Kidney tubule cell (primary cell): ENCODE measurements at regions not wholly inside any gene's neighbourhood (a gene's known extent, or its start where the extent isn't known, plus 50 kb on each side); places are given as distances from the start of the nearest gene placed in this dataset.
A peak's percentile ranks its signal among the peaks of the same experiment; 100 is the strongest.

ENCODE experiments used
- DNase-seq: peaks from one replicate; pipeline ENCODE4 v3.0.0-alpha.2; 2018; ENCODE audit warnings: low spot score

DNA sequence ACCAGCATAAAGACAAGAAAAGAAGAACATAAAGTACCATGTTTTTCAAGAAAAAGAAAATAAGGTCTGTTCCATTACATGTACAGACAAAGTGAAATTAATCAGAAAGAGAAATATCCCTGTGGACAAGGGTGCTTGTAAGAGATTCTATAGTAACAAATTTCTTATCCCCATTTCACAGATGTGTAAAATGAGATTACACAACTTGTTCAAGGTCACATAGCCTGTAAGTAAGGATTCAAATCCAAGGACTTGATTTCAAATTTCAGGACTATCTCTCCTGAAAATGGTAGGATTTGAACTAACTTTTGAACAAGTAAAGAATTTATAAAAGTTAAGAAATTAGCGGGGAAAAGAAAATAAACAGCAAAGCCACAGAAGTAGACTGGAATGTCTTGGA, 248.2 kb upstream of the SLC39A10 start:
- no peak for DNase-seq

DNA sequence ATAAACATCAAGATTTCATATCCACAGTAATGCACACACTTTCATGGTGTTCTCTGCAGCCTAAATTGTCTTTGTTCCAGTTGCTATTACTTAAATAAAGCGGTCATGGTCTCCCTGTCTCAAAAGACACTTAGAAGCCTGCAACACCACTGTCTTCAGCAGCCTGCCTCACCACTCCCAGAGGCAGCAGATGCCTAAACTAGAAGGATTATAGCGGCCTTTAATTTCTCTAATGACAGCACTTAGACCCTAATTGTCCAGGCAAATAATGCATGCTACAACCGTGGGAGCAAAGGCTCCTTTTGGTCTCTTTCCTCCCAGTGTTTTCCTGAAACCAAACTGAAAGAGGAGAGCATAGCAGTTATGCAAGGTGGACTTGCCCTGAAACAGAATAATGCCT, 248.8 kb upstream of the SLC39A10 start:
- DNase-seq, result no peak

DNA sequence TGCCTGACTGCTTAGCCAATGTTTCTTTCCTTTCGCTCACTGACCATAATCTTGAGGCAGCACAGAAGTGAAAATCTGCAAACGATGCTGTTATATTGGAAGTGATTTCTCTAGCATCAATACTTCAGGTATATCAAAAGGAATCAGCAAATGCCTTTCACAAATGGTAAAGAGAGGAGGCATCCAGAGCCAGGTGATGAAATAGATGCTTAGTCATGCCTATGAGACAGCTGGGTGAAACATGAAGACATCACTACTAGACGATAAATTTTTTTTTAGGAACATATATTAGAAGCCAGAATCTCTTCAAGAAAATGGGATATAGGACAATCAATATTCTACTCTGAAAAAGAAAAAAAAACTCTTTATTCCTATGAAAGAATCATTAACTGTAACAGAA, 249.2 kb upstream of the SLC39A10 start:
- DNase-seq, result peak; percentile 15

DNA sequence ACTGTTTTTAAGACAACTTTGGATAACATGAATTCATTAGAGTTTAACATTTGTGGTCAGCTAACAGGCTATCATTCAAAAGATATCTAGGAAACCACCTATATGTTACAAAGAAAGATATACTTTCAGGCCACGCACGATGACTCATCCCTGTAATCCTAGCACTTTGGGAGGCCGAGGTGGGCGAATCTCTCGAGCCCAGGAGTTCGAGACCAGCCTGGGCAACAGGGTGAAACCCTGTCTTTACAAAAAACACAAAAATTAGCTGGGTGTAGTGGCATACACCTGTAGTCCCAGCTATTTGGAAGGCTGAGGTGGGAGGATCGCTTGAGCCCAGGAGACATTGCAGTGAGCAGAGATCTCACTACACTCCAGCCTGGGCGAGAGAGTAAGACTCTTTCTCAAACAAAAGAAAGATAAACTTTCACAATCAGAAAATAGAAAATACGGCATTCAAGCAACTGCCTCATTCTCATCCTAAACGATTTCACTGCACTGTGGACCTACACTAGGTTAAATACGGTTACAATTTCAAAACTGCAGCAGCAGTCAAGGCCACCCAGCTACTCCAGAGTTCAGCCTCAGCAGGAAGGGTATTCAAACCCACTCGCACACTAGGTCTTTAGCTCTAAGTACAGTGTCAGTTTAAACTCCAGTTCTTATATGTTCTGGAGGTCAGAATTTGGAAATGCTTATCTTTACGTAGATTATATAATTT, 250.0 kb upstream of the SLC39A10 start:
- DNase-seq, result no peak

DNA sequence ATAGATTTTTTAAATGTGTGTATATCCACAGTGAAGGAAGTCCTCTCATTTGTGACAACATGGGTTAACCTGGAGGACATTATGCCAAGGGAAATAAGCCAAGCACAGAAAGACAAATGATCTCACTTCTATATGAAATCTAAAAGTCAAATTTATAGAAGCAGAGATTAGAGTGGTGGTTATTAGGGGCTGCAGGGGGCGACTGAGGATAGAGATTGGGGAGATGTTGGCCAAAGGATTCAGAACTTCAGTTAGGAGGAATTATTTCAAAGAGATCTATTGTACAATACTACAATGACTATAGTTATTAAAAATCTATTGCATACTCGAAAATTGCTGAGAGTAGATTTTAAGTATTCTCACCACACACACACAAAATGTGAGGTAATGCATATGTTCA, 252.4 kb upstream of the SLC39A10 start:
- no peak for DNase-seq

DNA sequence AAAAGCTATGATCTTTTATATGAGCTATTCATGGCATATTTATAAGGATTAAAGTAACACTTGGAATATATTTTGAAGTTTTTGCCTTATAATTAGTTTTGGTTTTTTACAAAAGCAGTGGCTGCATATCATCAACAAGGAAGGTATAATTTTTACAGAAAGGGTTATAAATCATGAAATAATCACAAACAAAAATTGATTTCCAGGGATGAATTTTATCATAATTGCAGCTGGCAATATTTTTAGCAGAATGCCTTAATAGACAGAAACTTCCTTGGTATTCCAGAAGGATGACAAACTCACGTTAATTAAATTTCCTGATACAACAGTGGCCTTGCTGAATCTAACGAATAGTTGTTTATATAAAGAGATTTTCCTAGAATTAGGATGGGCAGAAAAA, 260.5 kb upstream of the SLC39A10 start:
- no peak for DNase-seq

DNA sequence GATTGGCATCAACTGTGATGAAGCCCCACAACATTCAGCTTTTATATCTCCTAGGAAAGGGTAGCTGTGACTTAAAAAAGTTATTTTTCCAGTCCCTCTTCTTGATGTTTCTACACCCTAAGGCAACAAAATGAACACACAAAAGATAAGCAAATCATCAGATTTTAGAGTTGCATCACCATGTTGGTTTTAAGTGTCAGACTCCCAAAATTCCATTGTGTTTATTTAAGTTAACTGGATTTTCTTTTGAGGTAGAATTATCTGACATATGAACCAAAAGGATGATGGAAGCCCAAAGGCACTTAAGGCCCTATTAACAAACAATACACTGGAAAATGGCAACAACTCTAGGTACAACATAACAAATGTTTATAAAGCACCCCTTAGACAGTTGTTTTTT, 261.7 kb upstream of the SLC39A10 start:
- no peak for DNase-seq

DNA sequence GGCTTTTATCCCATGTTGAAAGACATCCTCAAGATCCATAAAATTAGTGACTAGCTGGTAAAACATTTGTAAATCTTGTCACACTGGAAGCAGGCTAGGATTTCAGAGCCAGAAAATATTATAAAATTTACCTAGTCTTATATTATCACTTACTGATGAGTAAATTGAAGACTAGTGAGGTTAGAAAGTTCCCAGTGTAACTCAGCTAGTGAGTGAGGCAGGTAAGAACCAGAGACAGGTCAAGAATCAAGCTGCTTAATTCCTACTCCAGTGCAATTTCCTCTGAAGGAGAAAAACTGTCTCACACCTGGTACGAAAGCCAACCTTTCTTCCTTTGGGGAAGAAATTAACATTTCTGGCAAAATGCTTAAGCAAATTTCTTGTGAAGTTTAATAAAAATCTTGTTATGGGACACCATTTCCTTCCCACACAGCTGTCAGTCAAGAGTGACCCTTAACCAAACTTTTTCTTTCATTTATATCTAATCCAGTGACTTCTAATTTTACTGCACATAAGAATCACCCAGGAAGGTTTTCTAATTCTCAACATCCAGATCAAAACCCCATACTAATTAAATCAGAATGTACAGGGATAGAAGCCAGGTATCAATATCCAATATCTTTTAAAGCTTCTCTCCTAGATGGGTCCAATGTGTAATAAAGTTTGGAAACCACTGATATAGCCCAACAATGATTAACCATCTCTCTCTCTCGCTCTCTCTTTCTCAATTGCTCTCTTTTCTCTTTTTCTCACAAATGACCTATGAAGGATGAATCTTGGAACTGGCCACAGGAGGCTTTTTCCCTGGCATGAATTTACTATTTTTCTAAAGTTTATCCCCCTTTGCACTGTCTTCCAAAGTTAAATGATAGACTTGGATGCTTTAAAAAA, 264.3 kb upstream of the SLC39A10 start:
- no peak for DNase-seq

DNA sequence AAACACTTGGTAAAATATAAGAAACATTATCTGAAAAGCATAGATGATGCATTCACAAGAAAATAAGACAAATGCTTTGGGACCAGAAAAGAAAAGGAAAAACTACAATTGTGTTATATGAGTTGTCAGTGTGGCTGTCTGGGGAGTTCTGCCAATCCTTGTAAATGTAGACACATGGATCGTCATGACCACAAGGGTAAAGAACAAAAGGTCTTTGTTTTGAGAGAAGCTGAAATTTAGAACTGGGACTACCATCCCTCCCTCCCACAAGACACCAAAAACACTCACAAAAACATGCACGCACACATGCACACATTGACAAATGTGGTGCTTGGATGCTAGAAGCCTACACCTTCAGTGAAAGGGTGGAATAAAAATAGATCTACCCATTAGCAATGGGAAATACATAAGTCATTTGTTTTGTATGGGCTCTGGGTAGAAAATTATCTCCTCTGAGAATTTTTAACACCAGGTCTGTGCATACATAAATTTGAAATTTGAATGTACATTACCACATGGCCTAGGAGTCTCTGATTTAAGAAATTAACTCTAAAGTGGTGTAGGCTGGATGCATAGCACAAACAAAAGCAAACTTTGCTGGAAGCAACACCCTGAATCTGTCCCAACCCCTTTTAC, 266.2 kb upstream of the SLC39A10 start:
- no peak for DNase-seq

DNA sequence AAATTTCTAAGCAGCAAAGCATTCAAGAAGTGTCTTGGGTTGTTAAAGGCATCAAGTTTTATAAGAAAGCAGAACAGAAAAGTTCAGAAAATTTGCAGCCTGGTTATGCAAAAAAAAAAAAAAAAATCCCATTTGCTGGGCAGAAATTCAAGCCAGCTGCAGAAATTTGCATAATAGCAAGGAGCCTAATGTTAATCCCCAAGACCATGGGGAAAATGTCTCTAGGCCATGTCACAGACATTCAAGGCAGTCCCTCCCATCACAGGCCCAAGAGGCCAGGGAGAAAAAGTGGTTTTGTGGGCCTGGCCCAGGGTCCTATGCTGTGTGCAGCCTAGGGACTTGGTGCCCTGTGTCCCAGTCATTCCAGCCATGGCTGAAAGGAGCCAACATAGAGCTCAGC, 269.0 kb upstream of the SLC39A10 start:
- no peak for DNase-seq

DNA sequence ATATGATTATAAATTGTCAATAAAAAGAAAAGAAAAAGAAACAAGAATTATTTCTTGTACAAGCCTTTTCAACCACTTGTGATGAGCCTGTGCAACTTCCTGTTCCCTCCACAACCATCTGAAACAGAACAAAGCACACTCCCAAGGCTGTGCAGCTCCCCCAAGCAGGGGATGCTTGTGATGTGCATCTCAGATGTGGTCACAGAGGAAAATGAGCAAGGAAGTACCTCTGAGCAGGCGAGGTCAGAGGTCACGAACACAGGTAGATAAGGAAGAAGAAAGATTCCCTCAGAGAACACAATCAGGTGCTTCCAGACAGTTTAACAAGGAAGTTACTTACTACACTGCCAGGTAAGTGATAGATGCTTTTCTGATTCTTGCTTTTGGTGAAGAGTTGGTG, 274.8 kb upstream of the SLC39A10 start:
- no peak for DNase-seq

DNA sequence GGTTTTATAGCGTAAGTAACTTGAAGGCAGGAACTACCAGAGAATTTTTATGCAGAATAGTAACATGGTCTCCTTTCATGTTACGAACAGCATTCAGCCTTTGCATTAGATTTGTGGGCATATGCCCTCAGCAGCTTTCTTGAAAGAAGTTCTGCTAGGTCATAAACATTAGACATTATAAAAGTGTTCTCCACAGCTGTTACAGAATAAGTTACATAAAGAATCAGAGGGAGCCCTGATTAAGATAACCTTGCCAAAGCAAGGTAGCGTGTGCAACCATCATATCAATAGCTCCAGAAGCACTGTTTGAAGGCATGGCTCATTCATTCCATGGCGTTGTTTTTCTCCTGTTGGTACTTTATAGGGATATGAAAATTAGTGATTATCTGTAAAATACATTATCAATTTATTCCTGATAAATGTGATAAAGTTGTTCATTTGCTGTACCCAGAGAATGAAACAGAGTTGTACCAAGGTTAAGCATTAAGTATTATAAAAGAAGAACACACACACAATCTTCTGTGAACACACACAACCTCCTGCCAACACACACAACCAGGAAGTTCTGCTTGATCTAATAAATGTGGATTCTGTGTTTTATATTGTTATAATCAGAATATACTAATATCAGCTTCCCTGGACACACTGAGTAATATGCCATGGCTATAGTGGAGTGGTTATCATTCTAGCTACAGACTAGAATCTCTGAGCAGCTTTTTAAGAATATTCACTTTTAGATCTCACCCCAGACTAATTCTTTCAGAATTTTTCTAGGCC, 286.7 kb upstream of the SLC39A10 start:
- DNase-seq, result no peak

DNA sequence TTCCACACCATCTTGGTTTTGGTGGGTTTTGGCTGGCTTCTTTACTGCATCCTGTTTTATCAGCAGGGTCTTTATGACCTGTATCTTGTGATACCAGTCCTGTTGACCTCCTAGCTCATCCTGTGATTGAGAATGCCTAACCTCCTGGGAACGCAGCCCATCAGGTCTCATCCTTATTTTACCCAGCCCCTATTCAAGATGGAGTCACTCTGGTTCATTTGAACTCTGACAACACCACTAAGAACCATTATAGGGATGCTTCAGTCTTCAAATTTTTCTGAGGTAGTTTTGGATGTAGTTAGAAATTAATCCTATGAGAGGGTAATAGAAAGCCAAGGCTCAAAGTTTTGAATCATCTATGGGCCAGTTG, 287.8 kb upstream of the SLC39A10 start:
- DNase-seq, result no peak

DNA sequence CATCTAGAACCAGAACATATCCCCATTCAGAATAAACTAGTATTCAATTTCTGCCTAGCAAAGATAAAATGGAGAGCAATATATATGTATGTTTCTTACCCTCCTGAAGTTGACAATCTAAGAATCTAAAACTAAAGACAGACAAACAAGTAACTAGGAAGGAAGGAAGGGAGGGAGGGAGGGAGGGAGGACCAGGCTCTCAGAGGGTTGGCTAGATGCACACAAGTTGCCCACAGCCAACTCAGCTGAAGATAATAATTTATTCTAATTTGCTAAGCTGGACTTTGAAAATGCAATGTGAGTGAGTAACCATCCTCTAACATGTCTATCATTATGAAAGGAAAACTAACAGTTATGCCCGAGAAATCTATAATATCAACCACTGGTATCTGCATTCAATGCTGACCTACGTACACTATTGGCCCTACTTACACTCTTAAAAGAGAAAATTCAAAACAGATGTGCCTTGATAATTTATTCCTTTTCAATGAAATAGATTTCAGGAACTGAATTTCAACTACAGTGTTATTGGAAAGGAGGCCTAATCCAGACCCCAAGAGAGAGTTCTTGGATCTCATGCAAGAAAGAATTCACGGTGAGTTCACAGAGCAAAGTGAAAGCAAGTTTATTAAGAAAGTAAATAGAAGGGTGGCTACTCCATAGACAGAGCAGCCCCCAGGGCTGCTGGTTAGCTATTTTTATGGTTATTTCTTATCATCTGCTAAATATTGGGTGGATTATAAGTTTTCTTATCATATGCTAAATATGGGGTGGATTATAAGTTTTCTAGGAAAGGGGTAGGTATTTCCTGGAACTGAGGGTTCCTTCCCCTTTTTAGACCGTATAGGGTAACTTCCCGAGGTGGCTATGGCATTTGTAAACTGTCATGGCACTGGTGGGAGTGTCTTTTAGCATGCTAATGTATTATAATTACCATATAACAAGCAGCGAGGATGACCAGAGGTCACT, 288.5 kb upstream of the SLC39A10 start:
- no peak for DNase-seq

DNA sequence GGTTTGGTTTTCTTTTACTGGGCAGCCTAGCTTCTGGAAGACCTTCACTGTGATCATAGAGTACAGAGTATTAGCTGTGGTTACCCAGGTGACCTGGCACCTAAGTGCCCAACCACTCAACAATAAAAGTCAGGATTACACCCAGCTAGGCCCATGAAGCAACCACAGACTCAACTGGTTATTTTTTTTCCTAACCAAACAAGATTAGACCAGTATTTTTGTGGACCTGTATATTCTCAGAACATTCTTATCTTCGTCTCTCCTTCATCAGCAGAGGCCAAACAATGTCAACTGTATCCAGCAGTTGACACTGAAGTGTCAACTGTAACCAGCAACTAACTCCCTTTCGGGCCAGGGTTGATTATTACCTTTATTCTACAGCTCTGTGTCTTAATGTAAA, 289.2 kb upstream of the SLC39A10 start:
- DNase-seq, result no peak

DNA sequence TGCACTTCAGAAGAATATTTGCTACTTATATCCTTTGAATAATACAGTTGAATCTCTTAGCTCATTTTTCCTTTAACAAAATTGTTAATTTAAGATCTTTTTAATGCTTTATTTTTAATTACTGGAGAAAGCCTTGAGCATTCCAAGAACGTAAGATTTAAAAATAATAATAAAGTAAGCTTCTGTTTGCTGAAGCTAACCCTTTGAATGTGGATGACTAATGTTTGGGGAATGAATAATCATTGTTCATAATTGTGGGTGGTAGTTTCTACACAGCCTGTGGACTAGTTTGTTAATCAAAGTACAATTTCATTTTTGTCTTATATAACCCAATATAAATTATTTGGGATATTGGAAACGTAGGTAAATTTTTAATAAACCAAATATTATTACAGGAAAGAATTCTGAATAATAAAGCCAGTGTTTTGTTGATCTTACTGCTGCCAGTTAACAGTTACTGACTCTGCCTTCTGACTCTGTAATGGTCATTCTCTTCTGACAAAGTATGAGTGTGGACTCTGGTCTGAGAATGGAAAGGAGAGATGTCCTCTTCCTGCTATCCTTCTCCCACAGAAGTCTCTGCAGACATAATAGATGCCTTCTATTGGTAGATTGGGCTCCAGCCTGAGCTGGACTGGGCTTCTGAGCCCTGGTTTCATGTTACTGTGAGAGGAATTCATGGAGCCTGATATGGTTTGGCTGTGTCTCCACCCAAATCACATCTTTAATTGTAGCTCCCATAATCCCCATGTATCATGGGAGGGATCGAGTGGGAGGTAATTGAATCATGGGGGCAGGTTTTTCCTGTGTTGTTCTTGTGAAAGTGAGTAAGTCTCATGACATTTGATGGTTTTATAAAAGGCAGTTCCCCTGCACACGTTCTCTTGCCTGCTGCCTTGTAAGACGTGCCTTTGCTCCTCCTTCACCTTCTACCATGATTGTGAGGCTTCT, 292.7 kb upstream of the SLC39A10 start:
- peak; percentile 76 for DNase-seq

DNA sequence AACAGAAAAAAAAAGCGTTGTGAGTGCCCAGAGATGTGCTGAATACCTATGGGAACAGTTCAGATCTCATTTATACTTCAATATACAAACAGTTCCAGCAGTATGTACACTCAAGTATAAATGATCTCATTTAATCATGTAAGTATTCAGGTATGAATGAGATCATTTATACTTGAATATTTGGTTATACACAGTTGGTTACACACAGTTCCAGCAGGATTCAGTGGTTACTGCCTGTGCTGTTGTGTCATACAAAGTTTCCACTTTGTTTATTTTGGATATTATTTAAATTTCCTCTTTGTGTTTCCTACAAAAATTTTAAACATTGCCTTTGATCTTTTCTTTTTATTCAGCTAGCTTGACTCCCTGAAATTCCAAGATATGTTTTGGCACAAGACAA, 293.5 kb upstream of the SLC39A10 start:
- peak; percentile 74 for DNase-seq

DNA sequence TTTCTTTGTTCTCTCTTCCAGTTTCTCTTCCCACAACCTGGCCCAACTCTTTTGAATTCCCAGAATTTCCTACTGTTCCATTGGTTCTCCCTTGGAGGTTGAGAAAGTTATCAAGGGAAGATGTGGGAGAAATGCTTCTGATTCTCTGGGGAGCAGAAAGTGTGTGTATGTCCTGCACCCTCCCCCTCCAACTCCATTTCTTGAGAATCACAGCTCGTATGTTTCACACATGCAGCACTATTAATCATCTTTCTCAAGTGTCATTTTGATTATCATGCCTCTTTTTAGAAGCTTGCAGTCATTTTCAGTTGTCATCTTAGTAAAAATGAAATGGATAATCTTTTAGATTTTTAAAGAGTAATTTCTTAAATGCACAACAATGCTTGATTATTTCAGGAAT, 296.8 kb upstream of the SLC39A10 start:
- DNase-seq, result no peak

DNA sequence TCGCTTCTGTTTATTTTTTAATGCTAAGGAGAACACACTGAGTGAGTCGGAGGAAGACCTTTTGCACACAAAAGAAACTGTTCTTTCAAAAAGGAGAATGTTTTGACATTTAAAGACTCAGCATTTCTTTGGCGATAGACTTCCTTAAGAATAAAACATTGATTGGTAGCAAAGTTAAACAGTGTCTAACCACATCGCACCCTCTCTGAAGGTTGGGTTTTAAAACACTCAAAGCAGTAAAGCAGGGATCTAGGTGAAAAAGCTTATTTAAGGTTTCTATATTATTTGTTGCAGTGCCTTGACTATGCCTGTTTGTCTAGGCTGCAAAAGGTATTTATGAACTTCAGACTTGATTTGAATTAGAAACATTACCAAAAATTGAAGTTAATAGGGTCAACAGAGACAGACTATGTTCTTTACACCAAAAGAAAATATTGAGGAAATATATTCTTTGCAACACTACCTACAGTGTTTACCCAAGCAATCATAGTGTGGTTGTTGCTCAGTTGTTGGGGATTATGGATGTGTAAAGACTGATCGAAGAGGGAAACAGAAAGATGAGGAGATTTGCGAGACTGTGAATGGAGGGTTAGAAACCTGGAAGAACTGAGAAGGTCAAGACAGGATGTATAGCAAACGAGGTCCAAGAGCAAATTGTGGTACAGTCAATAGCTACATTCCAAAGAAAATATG, 297.8 kb upstream of the SLC39A10 start:
- DNase-seq, result no peak
